Stimulated activated CD4-positive, alpha-beta T cell treated with anti-CD3 and anti-CD28 coated beads, Interleukin-1b, Interleukin-23, amount 100 ng/mL, for 24 hours (primary cell): ENCODE measurements at regions not wholly inside any gene's neighbourhood (a gene's known extent, or its start where the extent isn't known, plus 50 kb on each side); places are given as distances from the start of the nearest gene placed in this dataset.
"Not testable (repeated sequence)": the region's sequence is repeated elsewhere in the genome, so short reads cannot be mapped to it uniquely, and the experiment has no call there.

Experiments used
- DNase-seq, 4 experiments: peaks; one replicate each; pipeline ENCODE4 v3.0.0-alpha.2; 2020; ENCODE audit warnings: low read depth in 4 of 4, low spot score in 1 of 4

- DNase-seq, result no peak
Observed at GRCh38 chr4:115678425-115678941, 565.1 kb upstream of the NDST4 start.

GRCh38 chr4:115675719-115676118 lies 562.3 kb upstream of the NDST4 start:
- DNase-seq, result no peak

GRCh38 chr4:115674485-115674884 lies 561.1 kb upstream of the NDST4 start:
- no peak for DNase-seq

GRCh38 chr4:115671581-115671980 lies 558.2 kb upstream of the NDST4 start:
- DNase-seq, result no peak

GRCh38 chr4:115670930-115671329 lies 557.5 kb upstream of the NDST4 start:
- no peak for DNase-seq

GRCh38 chr4:115668396-115668795 lies 555.0 kb upstream of the NDST4 start:
- DNase-seq, result no peak

- no peak for DNase-seq
Observed at GRCh38 chr4:115664285-115664684, 550.9 kb upstream of the NDST4 start.

GRCh38 chr4:115660465-115660864 lies 547.0 kb upstream of the NDST4 start:
- no peak for DNase-seq

GRCh38 chr4:115657991-115658650 lies 544.7 kb upstream of the NDST4 start:
- no peak for DNase-seq

- DNase-seq, result no peak
Observed at GRCh38 chr4:115655626-115656025, 542.2 kb upstream of the NDST4 start.

- DNase-seq, result no peak
Observed at GRCh38 chr4:115648786-115649185, 535.4 kb upstream of the NDST4 start.

- no peak for DNase-seq
Observed at GRCh38 chr4:115629270-115629669, 515.9 kb upstream of the NDST4 start.

- DNase-seq, result no peak
Observed at GRCh38 chr4:115609631-115610030, 496.2 kb upstream of the NDST4 start.

- DNase-seq, result no peak
Observed at GRCh38 chr4:115607311-115607710, 493.9 kb upstream of the NDST4 start.

GRCh38 chr4:115596265-115597001 lies 483.0 kb upstream of the NDST4 start:
- no peak for DNase-seq

- no peak for DNase-seq
Observed at GRCh38 chr4:115580901-115581300, 467.5 kb upstream of the NDST4 start.

- DNase-seq, result no peak
Observed at GRCh38 chr4:115575851-115576250, 462.4 kb upstream of the NDST4 start.

- no peak for DNase-seq
Observed at GRCh38 chr4:115562506-115562905, 449.1 kb upstream of the NDST4 start.

GRCh38 chr4:115548123-115548522 lies 434.7 kb upstream of the NDST4 start:
- no peak for DNase-seq

GRCh38 chr4:115537387-115537786 lies 424.0 kb upstream of the NDST4 start:
- no peak for DNase-seq

GRCh38 chr4:115529126-115529525 lies 415.7 kb upstream of the NDST4 start:
- DNase-seq, result no peak

GRCh38 chr4:115519476-115519875 lies 406.1 kb upstream of the NDST4 start:
- not testable (repeated sequence) for DNase-seq

GRCh38 chr4:115515772-115516171 lies 402.4 kb upstream of the NDST4 start:
- DNase-seq, result no peak
